Heart left ventricle (tissue), 16 donors: ENCODE measurements at regions not wholly inside any gene's neighbourhood (a gene's known extent, or its start where the extent isn't known, plus 50 kb on each side); places are given as distances from the start of the nearest gene placed in this dataset.

Source experiments
- ATAC-seq, 4 donors: fragments of 200-7000 bp; cut with Tn5 transposase; one replicate each; pipeline ENCODE4 v1.9.1; 2020 to 2022; ENCODE audit warnings: moderate library complexity in 4 of 4, mild to moderate bottlenecking in 3 of 4, moderate number of reproducible peaks in 1 of 4
- DNase-seq, 5 donors: peaks; one replicate each; pipeline ENCODE4 v3.0.0-alpha.2; 2020
- H3K27ac ChIP-seq, 12 donors: fragments of 200-600 bp; sonication (generic) in 4 of 12; one replicate each; pipeline versions ENCODE4 v1.5.0 to v1.8.0; 2016 to 2022; ENCODE audit warnings: mild to moderate bottlenecking in 2 of 12
- H3K27me3 ChIP-seq, 9 donors: fragments of 200-600 bp; sonication (generic) in 2 of 9; one replicate each; pipeline versions ENCODE4 v1.5.1 to v1.8.0; 2016 to 2022; ENCODE audit warnings: mild to moderate bottlenecking in 3 of 9
- H3K36me3 ChIP-seq, 9 donors: fragments of 200-600 bp; sonication (generic) in 2 of 9; one replicate each; pipeline versions ENCODE4 v1.5.0 to v1.8.0; 2018 to 2022; ENCODE audit warnings: mild to moderate bottlenecking in 2 of 9
- H3K4me1 ChIP-seq, 12 donors: fragments of 200-600 bp; sonication (generic) in 4 of 12; one replicate each; pipeline versions ENCODE4 v1.5.0 to v1.8.0; 2016 to 2022; ENCODE audit warnings: mild to moderate bottlenecking in 3 of 12
- H3K4me3 ChIP-seq, 12 donors: fragments of 200-600 bp; sonication (generic) in 4 of 12; one replicate each; pipeline versions ENCODE4 v1.5.0 to v1.8.0; 2017 to 2022; ENCODE audit warnings: mild to moderate bottlenecking in 9 of 12, moderate library complexity in 4 of 12
- H3K9me3 ChIP-seq, 12 donors: fragments of 200-600 bp; sonication (generic) in 4 of 12; one replicate each; pipeline versions ENCODE4 v1.5.0 to v1.8.0; 2016 to 2022; ENCODE audit warnings: mild to moderate bottlenecking in 1 of 12
- POLR2A ChIP-seq, 2 donors: fragments of 450-650 bp; IDR thresholded peaks; one replicate each; pipeline ENCODE4 v1.6.1; 2017; ENCODE audit warnings: antibody characterized with exemption in 2 of 2, mild to moderate bottlenecking in 2 of 2, moderate library complexity in 2 of 2
- WGBS, 4 donors: extraction: QIAGEN DNeasy Blood & Tissue Kit in 2 of 4; methylation state at CpG; one replicate each; pipeline versions ENCODE4 v1.1.5 to v1.1.7; 2013 to 2018; 5-methylcytosine and 5-hydroxymethylcytosine counted together
- intact Hi-C, 10 donors: fragments of 100-400 bp; cut with DNase I; formaldehyde crosslinking; loops; one replicate each; pipeline versions ENCODE4 v1.11.1 to v1.14.2; 2022
- TF ChIP-seq, protein P1 (sequence below), 12 donors: fragments of 200-600 bp; sonication (generic) in 4 of 12; IDR thresholded peaks; one replicate each; pipeline versions ENCODE4 v1.5.0 to v1.8.0; 2018 to 2022; ENCODE audit warnings: antibody characterized with exemption in 12 of 12, mild to moderate bottlenecking in 5 of 12
- donor health status: ischemic (EF 13 %, LVEDD 7.1; RV severe dilation, severe dysfunction).
- donor health status: healthy with polysubstance abuse.
- donor health status: DM: no; HTN: yes; CAD: no.
- donor health status: DM: no; HTN: no; CAD: no.
- donor health status: ischemic (EF 25% LVEDD 6.9; RV normal size, moderate dysfunction).
- donor health status: ischemic (EF 25% LVEDD 5.7; RV mildly dilated, moderate dysfunction).
- donor health status: healthy.
- donor health status: DM: yes; HTN: yes; CAD: no.
- donor health status: ischemic (EF 35%, LVEDD 5.7; RV mildly dilated, moderate dysfunction).
- donor health status: nonischemic (EF 11% LVEDD 7.7; RV severe dilation, severe dysfunction).
- donor health status: DM: yes; HTN: yes; CAD: no.
- donor health status: PGD.
- donor health status: ischemic (EF 29% LVEDD 5.4; RV normal size, mild dysfunction).
- donor health status: nonischemic (EF 23%, LVEDD 6.1; RV moderate dilation, normal function).

GRCh38 chr6:67201563-67201962 lies 1433.5 kb upstream of the ADGRB3 start:
- Histone ChIP-seq H3K27me3 (no peaks in the 10 kb centered on the region), H3K9me3 (peaks cover 0 to 24% (median 0%) of the 10 kb centered on the region in 12 donors), H3K4me3 (no peak overlapping the region), H3K36me3 (no peaks in the 10 kb centered on the region), H3K4me1 (no peaks in the 10 kb centered on the region), H3K27ac (no peak overlapping the region)
- intact Hi-C loops = no loop called here
- WGBS, 4 donors = 89 to 96% (median 93%) methylated on average over 13 of the region's 13 CpGs
- no peak for TF ChIP-seq POLR2A (IDR thresholded peaks at IDR 0.05)
- TF ChIP-seq, protein P1, sequence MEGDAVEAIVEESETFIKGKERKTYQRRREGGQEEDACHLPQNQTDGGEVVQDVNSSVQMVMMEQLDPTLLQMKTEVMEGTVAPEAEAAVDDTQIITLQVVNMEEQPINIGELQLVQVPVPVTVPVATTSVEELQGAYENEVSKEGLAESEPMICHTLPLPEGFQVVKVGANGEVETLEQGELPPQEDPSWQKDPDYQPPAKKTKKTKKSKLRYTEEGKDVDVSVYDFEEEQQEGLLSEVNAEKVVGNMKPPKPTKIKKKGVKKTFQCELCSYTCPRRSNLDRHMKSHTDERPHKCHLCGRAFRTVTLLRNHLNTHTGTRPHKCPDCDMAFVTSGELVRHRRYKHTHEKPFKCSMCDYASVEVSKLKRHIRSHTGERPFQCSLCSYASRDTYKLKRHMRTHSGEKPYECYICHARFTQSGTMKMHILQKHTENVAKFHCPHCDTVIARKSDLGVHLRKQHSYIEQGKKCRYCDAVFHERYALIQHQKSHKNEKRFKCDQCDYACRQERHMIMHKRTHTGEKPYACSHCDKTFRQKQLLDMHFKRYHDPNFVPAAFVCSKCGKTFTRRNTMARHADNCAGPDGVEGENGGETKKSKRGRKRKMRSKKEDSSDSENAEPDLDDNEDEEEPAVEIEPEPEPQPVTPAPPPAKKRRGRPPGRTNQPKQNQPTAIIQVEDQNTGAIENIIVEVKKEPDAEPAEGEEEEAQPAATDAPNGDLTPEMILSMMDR (IDR thresholded peaks at IDR 0.05) = no peak
- DNase-seq (no peak), ATAC-seq (no peak)

- intact Hi-C loops = no loop called here
- no peaks in the 10 kb centered on the region for H3K36me3 ChIP-seq
- TF ChIP-seq POLR2A (IDR thresholded peaks at IDR 0.05) = no peak
- TF ChIP-seq, protein P1 (IDR thresholded peaks at IDR 0.05) = no peak
- peaks cover 0 to 19% (median 0%) of the 10 kb centered on the region in 12 donors for H3K9me3 ChIP-seq
- H3K27me3 ChIP-seq = no peaks in the 10 kb centered on the region
- DNase-seq (peak in 1 of 5 donors; percentile 22), ATAC-seq (no peak)
- H3K27ac ChIP-seq = no peak overlapping the region
- WGBS, 4 donors = 64 to 80% (median 75%) methylated on average over 5 to 7 of the region's 7 CpGs
- H3K4me3 ChIP-seq = no peak overlapping the region
- no peaks in the 10 kb centered on the region for H3K4me1 ChIP-seq
These were observed 1434.3 kb upstream of the ADGRB3 start for GRCh38 chr6:67200626-67201403.

- peaks cover 0 to 12% (median under 1%) of the 10 kb centered on the region in 12 donors for H3K9me3 ChIP-seq
- no peak for DNase-seq
- no peak for ATAC-seq
- no peaks in the 10 kb centered on the region for H3K36me3 ChIP-seq
- no peaks in the 10 kb centered on the region for H3K4me1 ChIP-seq
- H3K4me3 ChIP-seq = no peak overlapping the region
- H3K27me3 ChIP-seq = no peaks in the 10 kb centered on the region
- TF ChIP-seq, protein P1 (IDR thresholded peaks at IDR 0.05) = no peak
- TF ChIP-seq POLR2A (IDR thresholded peaks at IDR 0.05) = no peak
- H3K27ac ChIP-seq = no peak overlapping the region
- 66 to 73% (median 70%) methylated on average over 6 of the region's 6 CpGs for WGBS, 4 donors
- intact Hi-C loops = no loop called here
These were observed 1435.7 kb upstream of the ADGRB3 start for GRCh38 chr6:67199425-67199824.

DNA sequence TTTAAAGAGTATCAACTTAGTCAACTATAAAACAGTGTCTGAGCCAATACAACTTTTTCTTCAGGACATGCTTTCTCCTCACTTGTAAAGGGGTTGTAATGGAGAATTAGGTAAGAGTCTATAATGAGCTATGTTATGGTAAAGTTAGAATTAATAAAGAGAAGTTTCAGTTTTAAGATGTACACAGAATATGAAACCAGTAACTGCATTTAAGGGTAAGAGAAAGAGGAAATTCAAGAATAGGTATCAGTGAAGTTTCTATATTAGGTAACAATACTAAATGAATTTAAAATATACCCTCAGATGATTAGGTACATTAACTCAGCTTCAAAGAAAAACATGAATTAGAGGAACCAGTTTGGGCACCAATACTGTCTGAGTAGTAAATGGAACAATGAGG lies 1444.3 kb upstream of the ADGRB3 start:
- Histone ChIP-seq H3K9me3 (peaks cover 0 to 15% (median 2%) of the 10 kb centered on the region in 12 donors), H3K36me3 (no peaks in the 10 kb centered on the region), H3K27ac (no peak overlapping the region), H3K4me1 (no peaks in the 10 kb centered on the region), H3K4me3 (no peak overlapping the region), H3K27me3 (no peaks in the 10 kb centered on the region)
- DNase-seq (no peak), ATAC-seq (no peak)
- TF ChIP-seq POLR2A (IDR thresholded peaks at IDR 0.05) = no peak
- TF ChIP-seq, protein P1 (IDR thresholded peaks at IDR 0.05) = no peak
- intact Hi-C loops = no loop called here
